GM12878 (cell line): ENCODE measurements at regions not wholly inside any gene's neighbourhood (a gene's known extent, or its start where the extent isn't known, plus 50 kb on each side); places are given as distances from the start of the nearest gene placed in this dataset.
"Not testable (repeated sequence)": the region's sequence is repeated elsewhere in the genome, so short reads cannot be mapped to it uniquely, and the experiment has no call there.

Source experiments
- ATAC-seq: fragments of 200-7000 bp; cut with Tn5 transposase; 3 replicates; pipeline ENCODE4 v1.9.1; 2020; ENCODE audit warnings: mild to moderate bottlenecking, moderate library complexity
- BruUV-seq: library from RNA; stranded (reverse); fragments of 400-500 nt; replicated peaks from 2 replicates; lab custom pipeline; 2021; lab: Mats Ljungman, UMichigan
- CTCF ChIA-PET: fragments of 300-600 bp; sonication (Branson Sonifier 250); formaldehyde crosslinking; extraction: SDS; loops from one replicate; lab custom pipeline; 2021; ENCODE audit warnings: inconsistent platforms; lab: Yijun Ruan, JAX
- POLR2A ChIA-PET: fragments of 350-600 bp; formaldehyde crosslinking; extraction: SDS; loops from one replicate; lab custom pipeline; 2021; ENCODE audit warnings: inconsistent platforms; lab: Charles Lee
- RAD21 ChIA-PET: fragments of 300-600 bp; sonication (Branson Sonifier 250); formaldehyde crosslinking; loops from one replicate; lab custom pipeline; 2023; ENCODE audit warnings: antibody characterized with exemption; ENCODE audit not compliant: unreplicated experiment; lab: Charles Lee
- SMC1A ChIA-PET: fragments of 300-600 bp; sonication (Branson Sonifier 250); formaldehyde crosslinking; loops from one replicate; lab custom pipeline; 2023; ENCODE audit not compliant: unreplicated experiment, uncharacterized antibody; lab: Charles Lee
- DNase-seq: peaks from one replicate; pipeline ENCODE4 v3.0.0-alpha.2; 2011; ENCODE audit warnings: low read depth, low spot score
- FAIRE-seq: peaks from 3 replicates; lab custom pipeline; 2011; peaks lifted over from hg19 to GRCh38; lab: Jason Lieb, UNC
- H2AFZ ChIP-seq: 2 replicates; pipeline ENCODE4 v1.6.0; 2011; ENCODE audit warnings: low read depth, low read length, control low read depth; ENCODE audit not compliant: control insufficient read depth
- H3K27ac ChIP-seq: 2 replicates; pipeline ENCODE4 v1.5.1; 2011; ENCODE audit warnings: control low read depth; ENCODE audit not compliant: control insufficient read depth, insufficient read depth
- H3K27me3 ChIP-seq, 2 experiments: replicated peaks in 1 of 2; 2 replicates each; pipeline versions ENCODE4 v1.6.0 to v1.6.1; 2011; ENCODE audit warnings: low read length in 1 of 2; ENCODE audit not compliant: control insufficient read depth in 2 of 2, insufficient read depth in 2 of 2
- H3K36me3 ChIP-seq, 2 experiments: 2 replicates each; pipeline ENCODE4 v1.5.1; 2011; ENCODE audit warnings: low read length in 1 of 2; ENCODE audit not compliant: control insufficient read depth in 2 of 2, insufficient read depth in 2 of 2
- H3K4me1 ChIP-seq: 2 replicates; pipeline ENCODE4 v1.6.1; 2011; ENCODE audit warnings: mild to moderate bottlenecking, low read length, moderate library complexity, mixed read lengths; ENCODE audit not compliant: control insufficient read depth, insufficient read depth
- H3K4me2 ChIP-seq: 2 replicates; pipeline ENCODE4 v1.6.0; 2011; ENCODE audit warnings: control low read depth; ENCODE audit not compliant: control insufficient read depth, insufficient read depth
- H3K4me3 ChIP-seq: fragments of 200-600 bp; sonication (generic); 2 replicates; pipeline ENCODE4 v1.5.1; 2016
- H3K79me2 ChIP-seq: 2 replicates; pipeline ENCODE4 v1.6.0; 2011; ENCODE audit warnings: low read length; ENCODE audit not compliant: control insufficient read depth, insufficient read depth
- H3K9ac ChIP-seq: 2 replicates; pipeline ENCODE4 v1.8.0; 2011; ENCODE audit warnings: low read length, control low read depth, mixed read lengths; ENCODE audit not compliant: control insufficient read depth, insufficient read depth
- H3K9me3 ChIP-seq: replicated peaks from 3 replicates; pipeline ENCODE4 v1.5.1; 2011; ENCODE audit warnings: mild to moderate bottlenecking, low read length; ENCODE audit not compliant: control insufficient read depth, insufficient read depth
- H4K20me1 ChIP-seq: 2 replicates; pipeline ENCODE4 v1.6.0; 2011; ENCODE audit not compliant: control insufficient read depth, insufficient read depth
- NKRF ChIP-seq: fragments of 450-650 bp; conservative IDR thresholded peaks from 2 replicates; pipeline ENCODE4 v1.6.1; 2017; ENCODE audit warnings: mild to moderate bottlenecking, moderate library complexity
- SIX5 ChIP-seq: IDR thresholded peaks from 2 replicates; pipeline ENCODE4 v1.6.1; 2011; ENCODE audit warnings: mild to moderate bottlenecking, low read depth, low read length, moderate library complexity; ENCODE audit not compliant: severe bottlenecking
- WGBS: methylation state at CpG from one replicate; pipeline ENCODE4 v1.1.6; 2016; ENCODE audit warnings: low lambda C conversion rate; ENCODE audit not compliant: insufficient replicate concordance, insufficient coverage; ENCODE audit errors: missing lambda C conversion rate; 5-methylcytosine and 5-hydroxymethylcytosine counted together
- in situ Hi-C: fragments of 300-500 bp; cut with MboI; formaldehyde crosslinking; loops from 9 replicates; pipeline ENCODE4 v1.14.3; 2018; ENCODE audit warnings: mixed read lengths
- intact Hi-C: fragments of 100-400 bp; cut with micrococcal nuclease; formaldehyde crosslinking; loops from one replicate; pipeline ENCODE4 v1.14.2; 2022; ENCODE audit not compliant: unreplicated experiment

- H3K79me2 ChIP-seq, RAD21 ChIA-PET, intact Hi-C loops, ATAC-seq, H3K4me1 ChIP-seq, H2AFZ ChIP-seq, H4K20me1 ChIP-seq, in situ Hi-C loops, BruUV-seq, H3K9ac ChIP-seq, H3K4me3 ChIP-seq, CTCF ChIA-PET, SMC1A ChIA-PET, H3K27me3 ChIP-seq, H3K36me3 ChIP-seq, H3K9me3 ChIP-seq, POLR2A ChIA-PET, FAIRE-seq, H3K4me2 ChIP-seq, DNase-seq, H3K27ac ChIP-seq: not testable (repeated sequence)
- 12% methylated on average over 8 of the region's 8 CpGs for WGBS
Observed at GRCh38 chr7:27449046-27449445, 206.4 kb downstream of the EVX1 start.

GRCh38 chr7:27453702-27454405, 208.8 kb downstream of the HIBADH start:
- RAD21 ChIA-PET: no interaction called here
- TF ChIP-seq SIX5 (no peak), NKRF (no peak)
- in situ Hi-C loops (no loop called here), intact Hi-C loops (no loop called here)
- no peaks in the 10 kb centered on the region for H3K9me3 ChIP-seq
- H3K4me3 ChIP-seq: no peak overlapping the region
- no peak overlapping the region for H3K4me2 ChIP-seq
- no peaks in the 10 kb centered on the region for H4K20me1 ChIP-seq
- no peaks in the 10 kb centered on the region for H3K79me2 ChIP-seq
- no peak for DNase-seq
- FAIRE-seq: no peak
- H3K27ac ChIP-seq: no peak overlapping the region
- 11% methylated on average over 8 of the region's 8 CpGs for WGBS
- CTCF ChIA-PET: no interaction called here
- ATAC-seq: peak; percentile 55
- H3K36me3 ChIP-seq: no peaks in the 10 kb centered on the region
- SMC1A ChIA-PET: interaction anchor here (1.1 kb wide), 1 partner anchor 92 kb away, joined by 3 read pairs; no protein-coding TSS in a partner anchor
- H3K27me3 ChIP-seq: no peaks in the 10 kb centered on the region
- H3K9ac ChIP-seq: no peak overlapping the region
- no peak overlapping the region for H2AFZ ChIP-seq
- no TSS peak for BruUV-seq
- no peaks in the 10 kb centered on the region for H3K4me1 ChIP-seq
- POLR2A ChIA-PET: no interaction called here

- SMC1A ChIA-PET, ATAC-seq, DNase-seq, H2AFZ ChIP-seq, H3K4me2 ChIP-seq, H3K9me3 ChIP-seq, POLR2A ChIA-PET, intact Hi-C loops, FAIRE-seq, BruUV-seq, CTCF ChIA-PET, H3K9ac ChIP-seq, H3K4me1 ChIP-seq, H3K4me3 ChIP-seq, RAD21 ChIA-PET, H4K20me1 ChIP-seq, H3K79me2 ChIP-seq, H3K27me3 ChIP-seq, H3K36me3 ChIP-seq, in situ Hi-C loops, H3K27ac ChIP-seq: not testable (repeated sequence)
- 60% methylated on average over 14 of the region's 16 CpGs for WGBS
Observed at GRCh38 chr7:27457120-27457519, 205.6 kb downstream of the HIBADH start.
